ENCODE measurements at regions not wholly inside any gene's neighbourhood (a gene's known extent, or its start where the extent isn't known, plus 50 kb on each side); places are given as distances from the start of the nearest gene placed in this dataset.

DNA sequence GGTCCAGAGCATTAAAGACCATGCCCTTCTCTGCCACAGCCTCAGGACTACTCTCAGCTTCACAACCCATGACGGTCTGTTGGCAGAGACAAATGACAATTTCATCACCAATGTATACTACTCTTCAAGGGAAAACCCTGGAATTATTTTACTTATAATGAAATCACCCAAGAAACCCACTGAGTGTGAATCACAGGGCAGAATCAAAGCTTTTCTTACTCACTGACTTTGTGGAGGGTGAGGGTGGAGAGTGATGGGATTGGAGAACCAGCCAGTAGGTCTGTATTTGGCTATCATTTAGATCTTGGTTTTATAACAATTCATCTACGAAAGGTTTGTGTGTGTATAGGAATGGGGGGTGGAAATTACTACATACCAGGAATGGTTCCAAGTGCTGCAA, 442.6 kb downstream of the SHISA9 start:
- TF ChIP-seq, protein P1, sequence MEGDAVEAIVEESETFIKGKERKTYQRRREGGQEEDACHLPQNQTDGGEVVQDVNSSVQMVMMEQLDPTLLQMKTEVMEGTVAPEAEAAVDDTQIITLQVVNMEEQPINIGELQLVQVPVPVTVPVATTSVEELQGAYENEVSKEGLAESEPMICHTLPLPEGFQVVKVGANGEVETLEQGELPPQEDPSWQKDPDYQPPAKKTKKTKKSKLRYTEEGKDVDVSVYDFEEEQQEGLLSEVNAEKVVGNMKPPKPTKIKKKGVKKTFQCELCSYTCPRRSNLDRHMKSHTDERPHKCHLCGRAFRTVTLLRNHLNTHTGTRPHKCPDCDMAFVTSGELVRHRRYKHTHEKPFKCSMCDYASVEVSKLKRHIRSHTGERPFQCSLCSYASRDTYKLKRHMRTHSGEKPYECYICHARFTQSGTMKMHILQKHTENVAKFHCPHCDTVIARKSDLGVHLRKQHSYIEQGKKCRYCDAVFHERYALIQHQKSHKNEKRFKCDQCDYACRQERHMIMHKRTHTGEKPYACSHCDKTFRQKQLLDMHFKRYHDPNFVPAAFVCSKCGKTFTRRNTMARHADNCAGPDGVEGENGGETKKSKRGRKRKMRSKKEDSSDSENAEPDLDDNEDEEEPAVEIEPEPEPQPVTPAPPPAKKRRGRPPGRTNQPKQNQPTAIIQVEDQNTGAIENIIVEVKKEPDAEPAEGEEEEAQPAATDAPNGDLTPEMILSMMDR (IDR thresholded peaks at IDR 0.05): no peak
- no peak for TF ChIP-seq POLR2A (IDR thresholded peaks at IDR 0.05)
